Brain pericyte (primary cell): ENCODE measurements at regions not wholly inside any gene's neighbourhood (a gene's known extent, or its start where the extent isn't known, plus 50 kb on each side); places are given as distances from the start of the nearest gene placed in this dataset.
"Not testable (repeated sequence)": the region's sequence is repeated elsewhere in the genome, so short reads cannot be mapped to it uniquely, and the experiment has no call there.

Experiments used
- DNase-seq: peaks from one replicate; pipeline ENCODE4 v3.0.0-alpha.2; 2012; ENCODE audit warnings: low read depth, low spot score

DNA sequence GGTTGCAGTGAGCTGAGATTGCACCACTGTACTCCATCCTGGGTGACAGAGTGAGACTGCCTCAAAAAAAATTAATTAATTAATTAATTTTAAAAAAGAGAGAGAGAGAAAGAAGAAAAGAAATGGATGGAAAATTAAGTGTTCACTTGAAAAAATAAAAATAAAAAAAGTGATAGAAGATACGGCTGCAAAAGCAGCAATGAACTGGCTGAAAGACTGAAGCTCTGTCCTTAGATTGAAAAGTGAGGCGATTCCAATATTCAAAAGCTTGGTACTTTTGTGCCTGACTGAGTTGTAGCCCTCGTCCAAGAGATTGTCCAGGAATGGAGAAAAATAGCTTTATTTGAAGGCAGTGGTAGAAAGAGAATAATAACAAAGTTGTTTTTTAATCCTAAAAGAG, 154.6 kb downstream of the ADSS2 start:
- DNase-seq = no peak

DNA sequence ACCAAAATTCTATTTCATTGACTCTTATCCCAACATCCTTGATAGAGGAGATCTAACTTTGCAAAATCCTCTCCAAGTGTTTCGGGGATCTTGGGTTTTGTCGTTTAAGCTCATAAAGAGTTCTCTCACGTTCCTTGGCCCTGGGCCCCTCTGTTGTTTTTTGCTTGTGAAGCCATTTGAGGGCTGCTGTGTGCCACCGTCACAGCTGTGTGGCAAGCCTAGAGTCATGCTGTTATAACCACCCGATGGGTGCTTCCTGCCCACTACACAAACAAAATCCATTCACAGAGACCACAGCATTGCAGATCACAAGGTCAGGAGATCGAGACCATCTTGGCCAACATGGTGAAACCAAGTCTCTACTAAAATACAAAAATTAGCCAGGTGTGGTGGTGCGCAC, 154.1 kb downstream of the ADSS2 start:
- no peak for DNase-seq

DNA sequence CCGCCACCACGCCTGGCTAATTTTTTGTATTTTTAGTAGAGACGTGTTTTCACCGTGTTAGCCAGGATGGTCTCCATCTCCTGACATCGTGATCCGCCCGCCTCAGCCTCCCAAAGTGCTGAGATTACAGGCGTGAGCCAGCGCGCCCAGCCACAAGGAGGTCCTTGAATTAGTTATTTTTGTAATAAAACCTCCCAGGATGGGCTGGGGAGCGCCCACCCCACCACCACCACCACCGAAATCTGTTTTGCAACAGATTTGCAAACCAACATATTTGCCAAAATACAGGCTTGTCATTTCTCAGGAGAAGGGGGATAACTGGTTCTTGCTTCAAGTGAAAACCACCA, 151.7 kb downstream of the ADSS2 start:
- DNase-seq = not testable (repeated sequence)

DNA sequence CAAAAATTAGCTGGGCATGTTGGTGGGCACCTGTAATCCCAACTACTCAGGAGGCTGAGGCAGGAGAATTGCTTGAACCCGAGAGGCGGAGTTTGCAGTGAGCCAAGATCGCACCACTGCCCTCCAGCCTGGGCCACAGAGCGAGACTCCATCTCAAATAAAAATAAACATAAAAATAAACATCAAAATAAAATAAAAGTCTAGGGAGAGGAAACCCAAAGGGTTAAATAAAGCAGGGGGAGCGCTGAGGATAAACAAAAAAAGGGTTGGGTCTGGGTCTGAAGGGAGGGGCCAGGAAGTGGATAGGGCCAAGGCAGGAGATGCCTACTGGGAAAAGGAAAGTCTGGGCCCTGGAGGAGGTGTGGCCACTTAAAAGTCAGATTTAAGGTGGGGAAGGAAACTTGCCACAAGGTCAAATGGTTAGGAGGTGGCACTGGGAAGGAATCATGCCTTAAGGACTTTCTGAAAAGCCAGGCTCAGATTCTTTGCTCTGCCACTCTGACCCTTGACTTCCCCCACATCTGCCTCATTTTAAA, 150.0 kb downstream of the ADSS2 start:
- no peak for DNase-seq

DNA sequence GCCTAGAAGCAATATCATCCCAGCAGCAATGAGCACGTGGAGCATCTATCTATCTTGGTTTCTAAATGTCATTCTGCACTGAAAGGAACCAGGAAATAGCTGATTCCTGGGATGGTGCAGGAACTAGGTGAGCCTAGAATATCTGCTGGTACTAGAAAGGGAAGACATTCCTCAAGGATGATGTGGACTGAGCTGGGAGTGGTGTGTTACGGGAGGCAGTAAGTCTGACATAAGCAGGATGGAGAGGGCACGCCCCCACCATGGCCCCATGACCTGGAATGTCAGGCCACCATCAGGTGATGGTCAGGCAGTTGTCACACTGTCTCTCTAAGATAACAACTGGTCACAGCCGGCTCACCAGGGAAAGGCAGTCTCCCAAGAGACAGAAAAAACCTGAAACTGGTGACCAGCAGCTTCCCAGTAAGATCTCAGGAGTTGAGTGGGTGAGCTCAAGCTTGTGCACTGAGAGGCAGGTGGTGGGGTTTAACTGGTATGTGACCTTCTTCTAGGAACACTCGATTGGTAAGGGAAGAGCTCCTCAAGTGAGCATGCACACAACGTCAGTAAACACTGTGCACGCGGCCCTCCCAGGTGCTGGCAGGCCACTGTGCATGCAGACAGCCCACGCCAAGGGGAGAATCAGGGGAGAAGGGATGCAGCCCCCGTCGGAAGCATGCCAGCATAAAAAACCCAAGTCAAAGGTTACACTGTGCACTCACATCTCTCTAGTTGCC, 148.7 kb downstream of the ADSS2 start:
- no peak for DNase-seq

DNA sequence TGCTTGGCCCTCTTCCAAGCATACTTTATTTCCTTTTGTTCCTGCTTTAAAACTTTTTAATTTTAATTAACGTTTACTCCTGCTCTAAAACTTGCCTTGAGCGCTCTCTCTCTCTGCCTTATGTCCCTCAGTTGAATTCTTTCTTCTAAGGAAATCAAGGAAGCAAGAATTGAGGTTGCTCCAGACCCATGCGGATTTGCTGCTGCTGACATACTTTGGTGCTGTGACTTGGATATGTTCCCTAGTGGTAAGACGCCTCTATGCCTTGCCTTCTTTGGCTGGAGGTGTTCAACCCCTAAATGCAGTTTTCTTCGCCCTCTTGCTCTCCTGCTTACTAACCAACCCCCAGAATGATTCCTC, 148.1 kb downstream of the ADSS2 start:
- DNase-seq = no peak

DNA sequence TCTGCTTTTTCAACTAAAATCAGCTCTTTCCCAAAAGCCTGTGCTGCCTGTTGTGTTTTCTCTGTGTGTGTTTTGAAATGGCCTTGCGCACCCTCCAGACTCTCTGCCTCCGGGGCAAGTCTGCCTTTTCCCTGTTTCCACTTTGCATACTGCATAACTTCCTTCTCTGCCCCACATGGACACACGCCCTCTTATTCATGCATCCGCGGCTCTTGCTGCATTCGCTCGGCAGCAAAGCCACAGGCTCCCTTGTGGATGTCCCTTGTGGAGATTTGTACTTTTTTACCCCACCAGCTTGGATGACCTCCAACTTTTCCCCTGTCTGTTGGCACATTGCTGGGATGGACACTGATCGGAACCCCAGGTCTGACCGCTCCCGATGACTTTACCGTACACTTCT, 147.6 kb downstream of the ADSS2 start:
- no peak for DNase-seq

- no peak for DNase-seq
Observed at GRCh38 chr1:244304656-244305055, 147.1 kb downstream of the ADSS2 start.

DNA sequence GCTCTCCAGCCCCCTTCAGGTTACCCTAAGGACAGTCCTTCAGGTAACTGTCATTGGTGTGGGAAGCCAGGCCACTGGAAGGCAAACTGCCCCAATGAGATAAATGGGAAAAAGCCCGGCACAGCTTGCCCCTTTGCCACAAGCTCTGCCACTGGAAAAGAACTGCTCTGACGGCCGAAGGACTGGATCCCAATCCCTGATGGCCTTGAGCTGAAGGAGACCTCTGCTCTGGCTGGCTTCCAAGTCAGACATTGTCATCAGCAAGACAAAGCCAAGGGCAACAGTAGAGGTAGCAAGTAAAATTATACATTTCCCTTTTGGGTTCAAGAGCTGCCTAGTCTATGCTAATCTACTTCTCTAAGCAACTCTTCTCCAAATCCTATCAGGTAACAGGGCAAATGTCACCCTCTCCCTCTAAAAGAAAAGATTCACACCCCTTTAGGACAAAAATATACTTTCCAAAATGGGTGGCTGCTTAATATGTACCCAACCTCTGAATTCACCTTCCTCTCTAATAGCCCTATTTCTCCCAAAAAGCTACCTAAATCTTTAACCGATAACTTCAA, 145.8 kb downstream of the ADSS2 start:
- DNase-seq = no peak

- no peak for DNase-seq
Observed at GRCh38 chr1:244306544-244306943, 145.2 kb downstream of the ADSS2 start.

GRCh38 chr1:244309191-244309590, 142.5 kb downstream of the ADSS2 start:
- DNase-seq = not testable (repeated sequence)

- no peak for DNase-seq
Observed at GRCh38 chr1:244311784-244312532, 139.8 kb downstream of the ADSS2 start.

- DNase-seq = no peak
Observed at GRCh38 chr1:244313346-244313745, 138.4 kb downstream of the ADSS2 start.

GRCh38 chr1:244314921-244315559, 136.7 kb downstream of the ADSS2 start:
- no peak for DNase-seq

GRCh38 chr1:244315996-244316395, 135.7 kb downstream of the ADSS2 start:
- DNase-seq = no peak

DNA sequence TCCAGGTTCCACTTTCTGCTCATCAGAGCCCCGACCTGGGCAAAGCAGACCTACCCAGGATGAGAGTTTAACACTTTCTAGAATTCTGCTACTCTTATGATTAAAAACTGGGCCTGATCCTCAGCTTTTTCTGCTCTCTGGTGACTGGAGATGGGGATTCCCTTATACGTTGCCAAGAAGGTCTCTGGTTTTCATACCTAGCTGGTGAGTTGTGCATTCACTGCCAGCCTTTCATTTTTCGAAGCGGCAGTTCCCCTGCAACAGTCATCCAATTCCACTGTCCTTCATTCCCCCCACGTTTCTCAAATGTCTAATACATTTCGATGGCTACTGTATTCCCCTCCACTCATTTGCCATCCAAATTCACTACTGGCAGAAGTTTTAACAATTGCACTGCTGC, 135.3 kb downstream of the ADSS2 start:
- DNase-seq = no peak

- no peak for DNase-seq
Observed at GRCh38 chr1:244316986-244317655, 134.6 kb downstream of the ADSS2 start.

- no peak for DNase-seq
Observed at GRCh38 chr1:244318078-244318477, 133.6 kb downstream of the ADSS2 start.

DNA sequence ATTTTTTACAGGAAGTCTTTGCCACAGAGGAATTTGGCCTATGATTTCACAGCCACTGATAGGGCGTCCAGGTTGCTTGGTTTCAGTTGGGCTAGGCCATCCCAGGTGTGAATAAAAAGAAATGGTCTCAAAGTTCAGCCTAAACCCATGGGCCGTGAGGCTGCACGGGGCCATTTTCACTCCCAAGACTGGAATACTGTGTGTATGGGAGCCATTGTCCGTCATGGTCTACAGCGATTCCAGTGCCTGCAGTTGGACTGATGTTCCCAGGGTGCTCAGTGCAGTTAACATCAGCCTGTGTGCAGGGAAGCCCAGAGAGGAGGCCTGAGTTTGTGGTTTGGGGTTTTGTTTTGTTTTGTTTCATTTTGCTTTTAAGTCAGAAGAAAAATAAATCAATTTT, 133.2 kb downstream of the ADSS2 start:
- DNase-seq = no peak

DNA sequence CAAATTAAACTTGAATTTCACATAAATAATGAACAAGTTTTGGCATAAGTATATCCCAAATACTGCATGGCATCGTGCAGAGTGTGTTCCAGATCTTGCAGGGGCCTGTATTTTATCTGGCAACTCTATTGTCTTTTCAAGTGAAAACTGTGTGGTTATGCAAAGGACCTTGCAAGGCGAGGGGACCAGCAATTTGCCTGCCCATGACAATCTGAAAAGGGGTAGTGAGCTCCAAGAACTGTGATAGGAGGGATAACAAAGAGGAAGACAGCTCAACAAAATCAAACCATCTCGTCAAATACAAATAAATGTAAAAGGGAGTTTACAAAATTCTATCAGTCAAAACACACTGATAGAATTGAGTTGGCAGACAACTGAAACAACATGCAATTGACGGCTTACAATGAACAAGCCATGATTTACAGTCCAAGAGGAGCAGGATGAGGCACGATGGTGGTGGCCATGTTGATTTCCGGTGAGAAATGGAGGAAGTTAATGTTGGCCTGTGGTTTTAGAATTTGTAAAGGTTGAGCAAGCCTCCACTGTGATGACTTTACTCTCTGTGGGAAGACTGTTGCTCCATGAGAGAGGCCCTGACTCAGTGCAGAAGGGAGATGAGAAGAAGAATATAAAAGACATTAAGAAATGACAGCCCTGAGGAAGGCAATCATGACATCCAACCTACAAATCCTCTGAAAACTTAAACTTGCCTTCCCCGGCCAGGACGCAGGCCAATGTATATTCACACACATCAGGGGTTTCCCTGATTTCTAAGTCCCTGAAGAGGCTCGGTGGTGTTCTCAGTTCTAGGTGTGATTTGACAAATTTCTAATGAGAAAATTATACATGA, 132.2 kb downstream of the ADSS2 start:
- no peak for DNase-seq

DNA sequence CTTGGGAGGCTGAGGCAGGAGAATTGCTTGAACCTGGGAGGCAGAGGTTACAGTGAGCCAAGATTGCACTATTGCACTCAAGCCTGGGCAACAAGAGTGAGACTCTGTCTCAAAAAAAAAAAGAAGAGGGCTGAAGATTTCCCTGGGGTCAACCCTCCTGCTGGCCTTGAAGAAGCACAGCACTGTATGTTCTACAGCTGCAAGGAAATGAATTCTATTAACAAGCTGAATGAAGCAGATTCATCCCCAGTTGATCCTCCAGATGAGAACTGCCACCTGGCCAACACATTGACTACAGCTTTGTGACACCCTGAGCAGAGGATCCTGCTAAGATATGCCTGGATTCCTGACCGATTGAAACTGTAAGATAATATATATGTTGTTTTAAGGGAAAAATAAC, 129.5 kb downstream of the ADSS2 start:
- no peak for DNase-seq
